MM.1S (cell line): ENCODE measurements at regions not wholly inside any gene's neighbourhood (a gene's known extent, or its start where the extent isn't known, plus 50 kb on each side); places are given as distances from the start of the nearest gene placed in this dataset.

Source experiments
- EZH2 ChIP-seq: fragments of 300-600 bp; sonication (generic); optimal IDR thresholded peaks from 2 replicates; pipeline ENCODE3; 2017; ENCODE audit warnings: low read depth, mild to moderate bottlenecking, antibody characterized with exemption, low read length, mixed read lengths
- EZH2phosphoT487 ChIP-seq: fragments of 300-600 bp; sonication (generic); IDR thresholded peaks from 2 replicates; pipeline ENCODE4 v1.6.1; 2018; ENCODE audit warnings: antibody characterized with exemption, low read length
- TF ChIP-seq, protein P1 (sequence below): fragments of 300-600 bp; sonication (generic); IDR thresholded peaks from 2 replicates; pipeline ENCODE4 v1.5.1; 2016; ENCODE audit warnings: antibody characterized with exemption, low read length, mixed read lengths

DNA sequence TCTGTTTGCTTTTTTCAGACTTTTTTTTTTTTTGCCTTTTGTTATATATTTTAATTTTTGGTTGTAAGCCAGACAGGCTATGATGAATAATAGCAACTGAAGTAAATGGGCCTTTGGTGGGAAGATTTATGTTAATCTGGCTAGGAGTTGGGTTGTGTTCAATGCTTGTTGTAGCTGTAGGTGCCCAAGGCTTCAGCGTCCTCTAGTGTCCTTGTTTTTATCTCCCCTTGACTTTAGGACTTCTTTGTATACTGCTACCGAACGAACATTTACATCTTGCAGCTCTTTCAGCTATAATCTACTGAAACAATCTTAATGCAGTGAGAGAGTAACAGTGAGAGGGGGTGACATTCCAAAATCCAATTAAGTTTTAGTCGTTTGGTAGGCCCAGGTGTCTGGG lies 848.4 kb upstream of the FBXO33 start:
- TF ChIP-seq, protein P1, sequence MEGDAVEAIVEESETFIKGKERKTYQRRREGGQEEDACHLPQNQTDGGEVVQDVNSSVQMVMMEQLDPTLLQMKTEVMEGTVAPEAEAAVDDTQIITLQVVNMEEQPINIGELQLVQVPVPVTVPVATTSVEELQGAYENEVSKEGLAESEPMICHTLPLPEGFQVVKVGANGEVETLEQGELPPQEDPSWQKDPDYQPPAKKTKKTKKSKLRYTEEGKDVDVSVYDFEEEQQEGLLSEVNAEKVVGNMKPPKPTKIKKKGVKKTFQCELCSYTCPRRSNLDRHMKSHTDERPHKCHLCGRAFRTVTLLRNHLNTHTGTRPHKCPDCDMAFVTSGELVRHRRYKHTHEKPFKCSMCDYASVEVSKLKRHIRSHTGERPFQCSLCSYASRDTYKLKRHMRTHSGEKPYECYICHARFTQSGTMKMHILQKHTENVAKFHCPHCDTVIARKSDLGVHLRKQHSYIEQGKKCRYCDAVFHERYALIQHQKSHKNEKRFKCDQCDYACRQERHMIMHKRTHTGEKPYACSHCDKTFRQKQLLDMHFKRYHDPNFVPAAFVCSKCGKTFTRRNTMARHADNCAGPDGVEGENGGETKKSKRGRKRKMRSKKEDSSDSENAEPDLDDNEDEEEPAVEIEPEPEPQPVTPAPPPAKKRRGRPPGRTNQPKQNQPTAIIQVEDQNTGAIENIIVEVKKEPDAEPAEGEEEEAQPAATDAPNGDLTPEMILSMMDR = no peak
- TF ChIP-seq EZH2 (no peak), EZH2phosphoT487 (no peak)
